SK-N-SH (cell line): ENCODE measurements at regions not wholly inside any gene's neighbourhood (a gene's known extent, or its start where the extent isn't known, plus 50 kb on each side); places are given as distances from the start of the nearest gene placed in this dataset.

Experiments used
- CTCF ChIA-PET: fragments of 300-600, 350-600 bp; formaldehyde crosslinking; extraction: SDS; loops from one replicate; lab custom pipeline; 2021; lab: Yijun Ruan, JAX
- POLR2A ChIA-PET: fragments of 350-600 bp; sonication (Branson Sonifier 250); formaldehyde crosslinking; extraction: SDS; loops from one replicate; lab custom pipeline; 2020; ENCODE audit warnings: antibody characterized with exemption, inconsistent platforms; lab: Yijun Ruan, JAX
- DNase-seq: peaks from one replicate; pipeline ENCODE4 v3.0.0; 2012
- H2AFZ ChIP-seq: fragments of 200-600 bp; sonication (generic); 2 replicates; pipeline ENCODE4 v1.8.1; 2016; ENCODE audit warnings: antibody characterized with exemption, mild to moderate bottlenecking, low read depth
- H3F3A ChIP-seq: fragments of 200-600 bp; sonication (generic); replicated peaks from 2 replicates; pipeline ENCODE3; 2016; ENCODE audit warnings: antibody characterized with exemption, mild to moderate bottlenecking; ENCODE audit not compliant: insufficient read depth
- H3K27ac ChIP-seq, 2 experiments: fragments of 200-500 bp in 1 of 2; fragments of 200-600 bp in 1 of 2; sonication (Bioruptor generic) in 1 of 2; sonication (generic), shearing (Covaris generic) in 1 of 2; 2 replicates each; pipeline versions ENCODE4 v1.5.1 to v1.6.1; 2014 to 2016; ENCODE audit warnings: low read depth in 2 of 2, inconsistent platforms in 1 of 2, low read length in 1 of 2, mild to moderate bottlenecking in 1 of 2, mixed read lengths in 1 of 2
- H3K27me3 ChIP-seq: fragments of 200-600 bp; sonication (generic), shearing (Covaris generic); 2 replicates; pipeline ENCODE4 v1.6.1; 2016; ENCODE audit warnings: mixed run types; ENCODE audit not compliant: insufficient read depth
- H3K36me3 ChIP-seq, 2 experiments: fragments of 200-500 bp in 1 of 2; fragments of 200-600 bp in 1 of 2; sonication (Bioruptor generic) in 1 of 2; sonication (generic) in 1 of 2; replicated peaks in 1 of 2; 2 replicates each; pipeline versions ENCODE3 to v1.5.1; 2014 to 2016; ENCODE audit warnings: low read length in 1 of 2, mild to moderate bottlenecking in 1 of 2; ENCODE audit not compliant: insufficient read depth in 2 of 2, control insufficient read depth in 1 of 2
- H3K4me1 ChIP-seq, 2 experiments: fragments of 200-500 bp in 1 of 2; fragments of 200-600 bp in 1 of 2; sonication (Bioruptor generic) in 1 of 2; sonication (generic), shearing (Covaris generic) in 1 of 2; 2 replicates each; pipeline versions ENCODE4 v1.5.1 to v1.6.1; 2014 to 2016; ENCODE audit warnings: low read depth in 1 of 2, low read length in 1 of 2, mixed run types in 1 of 2; ENCODE audit not compliant: insufficient read depth in 2 of 2, control insufficient read depth in 1 of 2
- H3K4me2 ChIP-seq: fragments of 200-600 bp; sonication (generic), shearing (Covaris generic); 2 replicates; pipeline ENCODE4 v1.6.1; 2017; ENCODE audit warnings: mixed run types
- H3K4me3 ChIP-seq, 2 experiments: fragments of 200-500 bp in 1 of 2; fragments of 200-600 bp in 1 of 2; sonication (Bioruptor generic) in 1 of 2; sonication (generic), shearing (Covaris generic) in 1 of 2; 2 replicates each; pipeline versions ENCODE4 v1.5.1 to v1.8.1; 2014 to 2016; ENCODE audit warnings: low read depth in 2 of 2, inconsistent platforms in 1 of 2, low read length in 1 of 2, mild to moderate bottlenecking in 1 of 2, mixed read lengths in 1 of 2, moderate library complexity in 1 of 2
- H3K79me2 ChIP-seq: fragments of 200-600 bp; sonication (generic); 2 replicates; pipeline ENCODE4 v1.8.1; 2017; ENCODE audit warnings: mild to moderate bottlenecking; ENCODE audit not compliant: insufficient read depth
- H3K9ac ChIP-seq: fragments of 200-600 bp; sonication (generic); 2 replicates; pipeline ENCODE4 v1.6.1; 2017; ENCODE audit warnings: mixed run types
- H3K9me2 ChIP-seq: fragments of 200-600 bp; sonication (generic); 2 replicates; pipeline ENCODE4 v1.6.1; 2017; ENCODE audit warnings: mixed run types
- H3K9me3 ChIP-seq: fragments of 200-600 bp; sonication (generic); 2 replicates; pipeline ENCODE4 v1.6.1; 2017; ENCODE audit warnings: mixed run types, mild to moderate bottlenecking, moderate library complexity
- H4K20me1 ChIP-seq: fragments of 200-600 bp; sonication (generic); 2 replicates; pipeline ENCODE4 v1.6.1; 2017; ENCODE audit warnings: mild to moderate bottlenecking, mixed run types; ENCODE audit not compliant: insufficient read depth
- EP300 ChIP-seq, 2 experiments: IDR thresholded peaks; 2 replicates each; pipeline versions ENCODE4 v1.4.0 to v1.6.1; 2012; ENCODE audit warnings: borderline replicate concordance in 1 of 2, low read depth in 1 of 2, low read length in 1 of 2
- FOSL2 ChIP-seq: IDR thresholded peaks from 2 replicates; pipeline ENCODE4 v1.4.0; 2012; ENCODE audit warnings: low read depth, mild to moderate bottlenecking, moderate library complexity, borderline replicate concordance
- FOXM1 ChIP-seq: IDR thresholded peaks from 2 replicates; pipeline ENCODE4 v1.4.0; 2012; ENCODE audit warnings: low read depth, mild to moderate bottlenecking
- GATA2 ChIP-seq: sonication (generic); formaldehyde crosslinking; IDR thresholded peaks from 2 replicates; pipeline ENCODE4 v1.5.0; 2020; ENCODE audit warnings: mild to moderate bottlenecking, missing genetic modification reagents
- JUND ChIP-seq: IDR thresholded peaks from 2 replicates; pipeline ENCODE4 v1.4.0; 2012
- MAX ChIP-seq: IDR thresholded peaks from 2 replicates; pipeline ENCODE4 v1.4.0; 2012; ENCODE audit warnings: low read depth
- MXI1 ChIP-seq: IDR thresholded peaks from 2 replicates; pipeline ENCODE4 v1.6.1; 2012; ENCODE audit warnings: mild to moderate bottlenecking, low read depth, low read length, improper control_type of control experiment
- PBX3 ChIP-seq: IDR thresholded peaks from 2 replicates; pipeline ENCODE4; 2012
- REST ChIP-seq: IDR thresholded peaks from 2 replicates; pipeline ENCODE4 v1.6.1; 2012; ENCODE audit warnings: mild to moderate bottlenecking, low read depth, low read length, moderate library complexity
- RXRA ChIP-seq: IDR thresholded peaks from 2 replicates; pipeline ENCODE4 v1.4.0; 2012; ENCODE audit warnings: low read depth, mild to moderate bottlenecking, borderline replicate concordance
- SIN3A ChIP-seq: IDR thresholded peaks from 2 replicates; pipeline ENCODE4 v1.6.1; 2012; ENCODE audit warnings: low read depth, mild to moderate bottlenecking, low read length, moderate library complexity, borderline replicate concordance
- TCF12 ChIP-seq: IDR thresholded peaks from 2 replicates; pipeline ENCODE4 v1.4.0; 2012
- TEAD4 ChIP-seq: IDR thresholded peaks from 2 replicates; pipeline ENCODE4 v1.4.0; 2012; ENCODE audit warnings: mild to moderate bottlenecking, borderline replicate concordance; ENCODE audit not compliant: insufficient read depth
- USF1 ChIP-seq: IDR thresholded peaks from 2 replicates; pipeline ENCODE4 v1.4.0; 2012; ENCODE audit warnings: low read depth, borderline replicate concordance
- YY1 ChIP-seq: IDR thresholded peaks from 2 replicates; pipeline ENCODE4 v1.4.0; 2012; ENCODE audit warnings: low read depth, mild to moderate bottlenecking

GRCh38 chr6:140225701-140226436, 851.4 kb upstream of the CITED2 start (continued):
- TF ChIP-seq REST (no peak), TEAD4 (peak; percentile 27; the same call in 1 of the 2 replicates), USF1 (no peak), MXI1 (no peak), RXRA (peak; percentile 51), PBX3 (peak; percentile 76), MAX (no peak), EP300 (IDR thresholded peaks at IDR 0.05; ENCODE audit: borderline replicate concordance in 1 of 2, low read depth in 1 of 2, low read length in 1 of 2) (peak in 1 of 2 experiments; percentile 84; a peak in 1 of 4 replicates)

- H3K9me3 ChIP-seq = peaks cover 16% of the 10 kb centered on the region
- no peak overlapping the region for H2AFZ ChIP-seq
- H3K4me2 ChIP-seq = no peak overlapping the region
- no peaks in the 10 kb centered on the region for H3K9me2 ChIP-seq
- H3K27ac ChIP-seq = no peak overlapping the region
- CTCF ChIA-PET = interaction anchor here (1.1 kb wide), 1 partner anchor 8 kb away, joined by 3 read pairs; no protein-coding TSS in a partner anchor
- DNase-seq = no peak
- no peaks in the 10 kb centered on the region for H3K4me1 ChIP-seq
- H3F3A ChIP-seq = no peaks in the 10 kb centered on the region
- no peaks in the 10 kb centered on the region for H3K79me2 ChIP-seq
- H3K4me3 ChIP-seq = no peak overlapping the region
- H3K9ac ChIP-seq = no peak overlapping the region
- POLR2A ChIA-PET = no interaction called here
- H4K20me1 ChIP-seq = no peaks in the 10 kb centered on the region
- TF ChIP-seq FOSL2 = no peak
- TF ChIP-seq YY1 = no peak
- no peak for TF ChIP-seq FOXM1
- TF ChIP-seq GATA2 = no peak
- no peak for TF ChIP-seq SIN3A
- no peak for TF ChIP-seq MXI1
- no peak for TF ChIP-seq JUND
- TF ChIP-seq TCF12 = no peak
- TF ChIP-seq, all 33 proteins: peak for 0
- no peaks in the 10 kb centered on the region for H3K36me3 ChIP-seq
- no peaks in the 10 kb centered on the region for H3K27me3 ChIP-seq
Measured at GRCh38 chr6:140217283-140217682, 842.8 kb upstream of the CITED2 start.
